Small intestine (tissue), 7 donors: ENCODE measurements at regions not wholly inside any gene's neighbourhood (a gene's known extent, or its start where the extent isn't known, plus 50 kb on each side); places are given as distances from the start of the nearest gene placed in this dataset.

Experiments used
- DNase-seq, 2 donors: peaks; one replicate each; pipeline versions ENCODE4 v3.0.0 to v3.0.0-alpha.2; 2013
- FAIRE-seq: peaks from 2 replicates; lab custom pipeline; 2012; peaks lifted over from hg19 to GRCh38; lab: Jason Lieb, UNC
- H3K27ac ChIP-seq, 3 donors: one replicate each; pipeline ENCODE4 v1.5.1; 2013; ENCODE audit warnings: low read length in 2 of 3, mild to moderate bottlenecking in 2 of 3, control low read depth in 1 of 3, inconsistent platforms in 1 of 3, low read depth in 1 of 3, moderate library complexity in 1 of 3
- H3K27me3 ChIP-seq, 3 donors: one replicate each; pipeline ENCODE4 v1.6.1; 2013; ENCODE audit warnings: low read length in 3 of 3, inconsistent platforms in 1 of 3; ENCODE audit not compliant: control insufficient read depth in 3 of 3, insufficient read depth in 3 of 3
- H3K36me3 ChIP-seq, 3 donors: one replicate each; pipeline ENCODE4 v1.6.1; 2013; ENCODE audit warnings: low read length in 3 of 3, inconsistent platforms in 1 of 3, low read depth in 1 of 3, mild to moderate bottlenecking in 1 of 3, moderate library complexity in 1 of 3; ENCODE audit not compliant: control insufficient read depth in 3 of 3, insufficient read depth in 2 of 3
- H3K4me1 ChIP-seq, 3 donors: one replicate each; pipeline ENCODE4 v1.6.1; 2013; ENCODE audit warnings: low read length in 2 of 3, inconsistent platforms in 1 of 3, low read depth in 1 of 3, mild to moderate bottlenecking in 1 of 3, moderate library complexity in 1 of 3; ENCODE audit not compliant: control insufficient read depth in 3 of 3, insufficient read depth in 2 of 3
- H3K4me3 ChIP-seq, 3 donors: one replicate each; pipeline ENCODE4 v1.5.1; 2013; ENCODE audit warnings: low read length in 3 of 3, control low read depth in 1 of 3, inconsistent platforms in 1 of 3, low read depth in 1 of 3, mild to moderate bottlenecking in 1 of 3, moderate library complexity in 1 of 3
- H3K9me3 ChIP-seq, 2 donors: one replicate each; pipeline ENCODE4 v1.6.1; 2013; ENCODE audit warnings: low read depth in 1 of 2, low read length in 1 of 2; ENCODE audit not compliant: control insufficient read depth in 2 of 2, insufficient read depth in 1 of 2
- whole genome bisulfite sequencing, 3 donors: extraction: QIAGEN DNeasy Blood & Tissue Kit; methylation state at CpG; one replicate each; pipeline ENCODE4 v1.1.7; 2013; 5-methylcytosine and 5-hydroxymethylcytosine counted together
- donor health status: healthy with polysubstance abuse.
- donor health status: control.
- donor health status: control.
- donor health status: Bipolar disorder and iron deficiency.
- donor health status: healthy.

GRCh38 chr2:129747500-129748125 lies 231.9 kb upstream of the RAB6C start:
- 84 to 89% (median 88%) methylated on average over 6 of the region's 6 CpGs for WGBS, 3 donors
- Histone ChIP-seq H3K27ac (no peak overlapping the region), H3K9me3 (no peaks in the 10 kb centered on the region), H3K4me1 (no peaks in the 10 kb centered on the region), H3K4me3 (no peak overlapping the region), H3K36me3 (no peaks in the 10 kb centered on the region), H3K27me3 (no peaks in the 10 kb centered on the region)
- FAIRE-seq = no peak
- DNase-seq = no peak

DNA sequence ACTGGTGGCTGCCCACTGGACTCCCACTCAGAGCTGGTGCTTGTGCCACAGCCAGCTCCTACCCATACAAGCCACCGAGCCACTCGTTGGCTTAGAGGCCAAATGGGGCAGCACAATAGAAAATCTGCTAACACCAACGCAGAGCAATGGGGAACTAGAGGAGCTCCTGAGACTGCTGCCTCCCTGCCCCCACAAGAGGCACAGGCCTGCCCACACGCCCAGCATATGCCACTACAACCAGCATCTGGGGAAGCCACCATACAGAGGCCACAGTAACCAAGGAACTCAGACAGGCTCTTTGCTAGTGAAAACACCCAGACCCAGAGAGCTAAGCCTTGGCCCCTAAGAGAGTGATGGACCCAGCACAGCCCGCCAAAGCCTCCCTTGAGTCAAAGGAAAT lies 231.2 kb upstream of the RAB6C start:
- H3K36me3 ChIP-seq = no peaks in the 10 kb centered on the region

GRCh38 chr2:129748653-129749052 lies 230.8 kb upstream of the RAB6C start:
- Histone ChIP-seq H3K9me3 (no peaks in the 10 kb centered on the region), H3K36me3 (no peaks in the 10 kb centered on the region), H3K27me3 (no peaks in the 10 kb centered on the region), H3K27ac (no peak overlapping the region), H3K4me1 (no peaks in the 10 kb centered on the region), H3K4me3 (no peak overlapping the region)
- FAIRE-seq = no peak
- WGBS, 3 donors = 18 to 38% (median 24%) methylated on average over 6 of the region's 6 CpGs
- peak; percentile 32 to 67 for DNase-seq

More for the DNA sequence above, 231.2 kb upstream of the RAB6C start:
- 74 to 85% (median 77%) methylated on average over 5 of the region's 5 CpGs for WGBS, 3 donors
- no peaks in the 10 kb centered on the region for H3K27me3 ChIP-seq
- H3K27ac ChIP-seq = no peak overlapping the region
- DNase-seq (no peak), FAIRE-seq (no peak)
- no peaks in the 10 kb centered on the region for H3K4me1 ChIP-seq
- no peak overlapping the region for H3K4me3 ChIP-seq
- no peaks in the 10 kb centered on the region for H3K9me3 ChIP-seq

- Histone ChIP-seq H3K27me3 (peaks cover 0 to 2% (median 0%) of the 10 kb centered on the region in 3 donors), H3K27ac (no peak overlapping the region), H3K36me3 (no peaks in the 10 kb centered on the region), H3K4me1 (no peaks in the 10 kb centered on the region), H3K4me3 (no peak overlapping the region), H3K9me3 (no peaks in the 10 kb centered on the region)
- FAIRE-seq (no peak), DNase-seq (no peak)
- 68 to 76% (median 71%) methylated on average over 1 of the region's 1 CpG for WGBS, 3 donors
These were observed 228.1 kb upstream of the RAB6C start for GRCh38 chr2:129751409-129751808.

DNA sequence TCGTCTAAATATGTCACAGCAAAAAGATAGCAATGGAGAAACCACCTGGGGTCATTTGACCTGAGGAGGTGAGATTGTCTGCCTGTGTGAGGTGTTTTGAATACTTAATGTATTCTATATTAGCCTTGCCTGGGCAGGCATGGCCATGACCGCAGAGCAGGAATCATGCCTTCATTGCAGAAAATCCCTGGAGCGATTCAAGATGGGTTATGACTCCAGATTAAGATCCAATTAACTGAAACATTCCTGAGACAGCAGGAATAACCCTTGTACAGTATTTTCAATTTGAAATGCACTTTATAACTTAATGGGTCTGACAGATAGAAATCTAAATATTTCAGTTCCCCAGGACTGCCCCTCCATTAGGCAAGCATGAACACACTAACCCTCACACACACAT lies 227.3 kb upstream of the RAB6C start:
- Histone ChIP-seq H3K27me3 (peaks cover 0 to 2% (median 0%) of the 10 kb centered on the region in 3 donors), H3K4me1 (no peaks in the 10 kb centered on the region), H3K27ac (no peak overlapping the region), H3K4me3 (no peak overlapping the region), H3K36me3 (no peaks in the 10 kb centered on the region), H3K9me3 (no peaks in the 10 kb centered on the region)
- WGBS, 3 donors = 80 to 92% (median 83%) methylated on average over 3 of the region's 3 CpGs
- DNase-seq = no peak
- no peak for FAIRE-seq

DNA sequence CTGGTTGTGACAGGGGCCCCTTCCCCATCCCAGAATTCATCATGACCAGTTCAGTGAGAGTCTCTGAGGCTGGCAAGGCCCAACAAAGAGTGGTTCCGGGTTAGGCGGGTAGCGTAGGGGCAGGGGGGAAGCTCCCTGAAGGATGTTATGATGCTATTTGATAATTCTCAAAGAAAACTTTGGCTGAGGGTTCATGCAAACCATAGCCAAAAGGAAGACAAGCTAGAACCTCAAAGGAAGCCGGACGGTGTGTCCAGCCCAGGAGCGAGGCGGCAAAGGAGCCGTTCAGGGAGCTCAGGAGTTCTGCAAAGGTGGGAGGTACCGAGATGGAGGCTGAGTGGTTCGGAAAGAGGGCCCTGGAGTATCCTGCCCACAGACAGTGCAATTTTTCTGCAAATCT lies 226.8 kb upstream of the RAB6C start:
- no peaks in the 10 kb centered on the region for H3K9me3 ChIP-seq
- peaks cover 0 to 2% (median 0%) of the 10 kb centered on the region in 3 donors for H3K27me3 ChIP-seq
- H3K4me1 ChIP-seq = no peaks in the 10 kb centered on the region
- FAIRE-seq = no peak
- H3K4me3 ChIP-seq = no peak overlapping the region
- H3K36me3 ChIP-seq = no peaks in the 10 kb centered on the region
- no peak overlapping the region for H3K27ac ChIP-seq
- no peak for DNase-seq
- 89 to 91% (median 89%) methylated on average over 10 of the region's 10 CpGs for WGBS, 3 donors

DNA sequence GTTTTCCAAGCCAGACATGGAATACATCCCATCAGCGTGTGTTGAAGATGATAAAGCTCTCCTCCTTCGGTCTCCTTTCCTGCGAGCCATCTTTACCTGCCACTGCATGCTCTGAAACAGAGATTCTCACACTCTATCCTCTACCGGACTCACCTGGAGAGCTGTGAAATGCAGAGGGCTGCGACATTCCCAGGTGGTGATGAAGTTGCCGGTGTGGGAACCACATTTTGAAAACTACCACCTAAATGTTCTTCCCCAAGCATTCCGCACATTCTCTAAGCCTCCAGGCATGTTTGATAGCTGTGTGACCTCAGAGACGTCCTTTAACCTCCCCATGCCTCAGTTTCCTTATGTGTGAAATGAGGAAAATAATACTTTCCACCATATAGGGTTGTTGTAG lies 226.2 kb upstream of the RAB6C start:
- FAIRE-seq = no peak
- Histone ChIP-seq H3K4me3 (no peak overlapping the region), H3K36me3 (no peaks in the 10 kb centered on the region), H3K4me1 (no peaks in the 10 kb centered on the region), H3K27me3 (peaks cover 0 to 2% (median 0%) of the 10 kb centered on the region in 3 donors), H3K9me3 (no peaks in the 10 kb centered on the region), H3K27ac (no peak overlapping the region)
- WGBS, 3 donors = 76 to 78% (median 77%) methylated on average over 8 of the region's 8 CpGs
- DNase-seq = no peak

- H3K4me3 ChIP-seq = no peak overlapping the region
- H3K27me3 ChIP-seq = peaks cover 0 to 2% (median 0%) of the 10 kb centered on the region in 3 donors
- DNase-seq (no peak), FAIRE-seq (no peak)
- H3K9me3 ChIP-seq = no peaks in the 10 kb centered on the region
- H3K4me1 ChIP-seq = no peaks in the 10 kb centered on the region
- WGBS, 3 donors = 91 to 92% (median 92%) methylated on average over 14 of the region's 14 CpGs
- H3K36me3 ChIP-seq = no peaks in the 10 kb centered on the region
- no peak overlapping the region for H3K27ac ChIP-seq
These were observed 225.0 kb upstream of the RAB6C start for GRCh38 chr2:129754421-129754820.

GRCh38 chr2:129754831-129755230 lies 224.6 kb upstream of the RAB6C start:
- H3K9me3 ChIP-seq = no peaks in the 10 kb centered on the region
- FAIRE-seq (no peak), DNase-seq (no peak)
- no peak overlapping the region for H3K27ac ChIP-seq
- no peaks in the 10 kb centered on the region for H3K36me3 ChIP-seq
- WGBS, 3 donors = 77 to 80% (median 79%) methylated on average over 6 of the region's 6 CpGs
- H3K27me3 ChIP-seq = peaks cover 0 to 2% (median 0%) of the 10 kb centered on the region in 3 donors
- H3K4me3 ChIP-seq = no peak overlapping the region
- no peaks in the 10 kb centered on the region for H3K4me1 ChIP-seq
